ENCODE measurements at regions not wholly inside any gene's neighbourhood (a gene's known extent, or its start where the extent isn't known, plus 50 kb on each side); places are given as distances from the start of the nearest gene placed in this dataset.

GRCh38 chr2:173651891-173652290 is 297.2 kb downstream of the CDCA7 start (continued):
- TF ChIP-seq FOXJ3 (CRISPR knock-in tag; IDR thresholded peaks at IDR 0.05; ENCODE audit: borderline replicate concordance) = no peak
- TF ChIP-seq ZNF219 (CRISPR knock-in tag; IDR thresholded peaks at IDR 0.05; ENCODE audit: borderline replicate concordance) = no peak
- TF ChIP-seq ARID4B (CRISPR knock-in tag; IDR thresholded peaks at IDR 0.05; ENCODE audit: borderline replicate concordance) = no peak
- TF ChIP-seq FOXP4 (CRISPR knock-in tag; IDR thresholded peaks at IDR 0.05) = no peak

- H3K4me1 Mint-ChIP-seq = peaks cover 24% of the 10 kb centered on the region
- TF ChIP-seq ZNF671 (CRISPR knock-in tag; IDR thresholded peaks at IDR 0.05) (no peak), ESRRA (CRISPR knock-in tag; IDR thresholded peaks at IDR 0.05; ENCODE audit: borderline replicate concordance) (no peak), NR3C1 (CRISPR knock-in tag; conservative IDR thresholded peaks at IDR 0.05; ENCODE audit: low read depth) (no peak), ZNF232 (CRISPR knock-in tag; IDR thresholded peaks at IDR 0.05) (no peak), SMAD4 (CRISPR knock-in tag; IDR thresholded peaks at IDR 0.05) (no peak), ZNF138 (CRISPR knock-in tag; conservative IDR thresholded peaks at IDR 0.05) (no peak), ZNF425 (CRISPR knock-in tag; conservative IDR thresholded peaks at IDR 0.05) (no peak), ATF1 (CRISPR knock-in tag; IDR thresholded peaks at IDR 0.05) (no peak), TEAD1 (CRISPR knock-in tag; IDR thresholded peaks at IDR 0.05) (no peak), AR (CRISPR knock-in tag; IDR thresholded peaks at IDR 0.05) (no peak), EMX1 (CRISPR knock-in tag; IDR thresholded peaks at IDR 0.05) (no peak), ZNF423 (CRISPR knock-in tag; IDR thresholded peaks at IDR 0.05) (no peak), CBFB (CRISPR knock-in tag; IDR thresholded peaks at IDR 0.05; ENCODE audit: low read depth) (no peak), ZNF512 (CRISPR knock-in tag; IDR thresholded peaks at IDR 0.05; ENCODE audit: borderline replicate concordance) (no peak), ETV6 (CRISPR knock-in tag; IDR thresholded peaks at IDR 0.05) (no peak), PRRX2 (CRISPR knock-in tag; IDR thresholded peaks at IDR 0.05) (no peak), RORB (CRISPR knock-in tag; IDR thresholded peaks at IDR 0.05) (no peak), CREM (CRISPR knock-in tag; IDR thresholded peaks at IDR 0.05) (no peak)
Observed at GRCh38 chr2:173652311-173652710, 297.6 kb downstream of the CDCA7 start.

More at GRCh38 chr2:173652311-173652710, 297.6 kb downstream of the CDCA7 start:
- Mint-ChIP-seq H3K27me3 (ENCODE audit: low read depth) (no peaks in the 10 kb centered on the region), H3K9me3 (peaks cover 3% of the 10 kb centered on the region; the same call in 1 of the 2 replicates), H3K36me3 (no peaks in the 10 kb centered on the region), H3K4me3 (no peak overlapping the region), H3K27ac (no peak overlapping the region)
- ATAC-seq (no peak), DNase-seq (ENCODE audit: low spot score) (no peak)
- ChIA-PET CTCF (interaction anchor here (1.1 kb wide), 1 partner anchor 810 kb away, joined by 3 read pairs; no protein-coding TSS in a partner anchor), POLR2A (no interaction called here)

All from WTC11 (cell line).